SH-SY5Y (cell line): ENCODE measurements at regions not wholly inside any gene's neighbourhood (a gene's known extent, or its start where the extent isn't known, plus 50 kb on each side); places are given as distances from the start of the nearest gene placed in this dataset.

ENCODE experiments used
- GATA2 ChIP-seq: IDR thresholded peaks from 2 replicates; pipeline ENCODE4 v1.6.1; 2011; ENCODE audit warnings: mild to moderate bottlenecking, low read depth, low read length
- GATA3 ChIP-seq: IDR thresholded peaks from 2 replicates; pipeline ENCODE4 v1.6.1; 2011; ENCODE audit warnings: low read depth, mild to moderate bottlenecking, low read length, moderate library complexity

- TF ChIP-seq GATA3 (no peak), GATA2 (no peak)
These were observed 1017.5 kb upstream of the IGFBP7 start for GRCh38 chr4:58127680-58128079.
